Ishikawa (cell line): ENCODE measurements at regions not wholly inside any gene's neighbourhood (a gene's known extent, or its start where the extent isn't known, plus 50 kb on each side); places are given as distances from the start of the nearest gene placed in this dataset.
A peak's percentile ranks its signal among the peaks of the same experiment; 100 is the strongest.

Experiments
- CEBPB ChIP-seq: IDR thresholded peaks from 2 replicates; pipeline ENCODE4 v1.6.1; 2012
- CREB1 ChIP-seq: IDR thresholded peaks from 2 replicates; pipeline ENCODE4 v1.6.1; 2012; ENCODE audit warnings: low read depth
- EGR1 ChIP-seq: IDR thresholded peaks from 2 replicates; pipeline ENCODE4 v1.6.1; 2012
- EP300 ChIP-seq: IDR thresholded peaks from 2 replicates; pipeline ENCODE4 v1.6.1; 2012; ENCODE audit warnings: borderline replicate concordance
- FOXM1 ChIP-seq: IDR thresholded peaks from 2 replicates; pipeline ENCODE4 v1.6.1; 2012; ENCODE audit warnings: low read depth, borderline replicate concordance
- NFIC ChIP-seq: IDR thresholded peaks from 2 replicates; pipeline ENCODE4 v1.6.1; 2012
- RAD21 ChIP-seq: IDR thresholded peaks from 2 replicates; pipeline ENCODE4 v1.6.1; 2012; ENCODE audit warnings: low read depth
- TAF1 ChIP-seq: IDR thresholded peaks from 2 replicates; pipeline ENCODE4 v1.6.1; 2012; ENCODE audit warnings: low read depth, mild to moderate bottlenecking
- TCF12 ChIP-seq: IDR thresholded peaks from 2 replicates; pipeline ENCODE4 v1.6.1; 2012; ENCODE audit warnings: low read depth
- TEAD4 ChIP-seq: IDR thresholded peaks from 2 replicates; pipeline ENCODE4 v1.6.1; 2012
- YY1 ChIP-seq: IDR thresholded peaks from 2 replicates; pipeline ENCODE4 v1.6.1; 2012; ENCODE audit warnings: low read depth
- ZBTB7A ChIP-seq: IDR thresholded peaks from 2 replicates; pipeline ENCODE4 v1.6.1; 2012; ENCODE audit warnings: low read depth
- TF ChIP-seq, protein P1 (sequence below): IDR thresholded peaks from 2 replicates; pipeline ENCODE4 v1.6.1; 2012; ENCODE audit warnings: low read depth, mild to moderate bottlenecking
- TF ChIP-seq, protein P2 (sequence below): IDR thresholded peaks from 2 replicates; pipeline ENCODE4 v1.6.1; 2012
- TF ChIP-seq, protein P3 (sequence below): IDR thresholded peaks from 2 replicates; pipeline ENCODE4 v1.6.1; 2012

DNA sequence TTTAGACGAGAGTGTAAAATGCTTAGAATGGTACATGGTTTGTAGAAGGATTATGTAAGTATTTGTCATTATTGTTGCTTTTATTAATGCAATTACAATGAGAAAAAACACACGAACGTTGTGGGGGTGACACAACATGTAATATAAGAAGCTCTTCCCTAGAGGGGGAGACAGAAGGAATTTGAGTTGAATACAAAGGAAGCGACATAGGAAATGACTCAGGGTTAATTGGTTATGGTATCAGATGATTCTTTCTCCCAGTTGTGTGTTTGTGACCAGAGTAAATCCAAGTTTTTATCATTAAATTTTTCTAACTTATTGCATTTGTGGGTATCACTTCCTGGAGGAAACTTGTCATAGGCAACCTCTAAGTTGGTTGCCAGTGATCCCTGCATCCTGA, 625.6 kb upstream of the CDH2 start:
- TF ChIP-seq FOXM1 (no peak), EP300 (no peak), CREB1 (no peak), CEBPB (no peak), EGR1 (no peak), TEAD4 (no peak), RAD21 (no peak), ZBTB7A (no peak), TAF1 (no peak), NFIC (no peak), TCF12 (no peak)
- TF ChIP-seq, protein P1, sequence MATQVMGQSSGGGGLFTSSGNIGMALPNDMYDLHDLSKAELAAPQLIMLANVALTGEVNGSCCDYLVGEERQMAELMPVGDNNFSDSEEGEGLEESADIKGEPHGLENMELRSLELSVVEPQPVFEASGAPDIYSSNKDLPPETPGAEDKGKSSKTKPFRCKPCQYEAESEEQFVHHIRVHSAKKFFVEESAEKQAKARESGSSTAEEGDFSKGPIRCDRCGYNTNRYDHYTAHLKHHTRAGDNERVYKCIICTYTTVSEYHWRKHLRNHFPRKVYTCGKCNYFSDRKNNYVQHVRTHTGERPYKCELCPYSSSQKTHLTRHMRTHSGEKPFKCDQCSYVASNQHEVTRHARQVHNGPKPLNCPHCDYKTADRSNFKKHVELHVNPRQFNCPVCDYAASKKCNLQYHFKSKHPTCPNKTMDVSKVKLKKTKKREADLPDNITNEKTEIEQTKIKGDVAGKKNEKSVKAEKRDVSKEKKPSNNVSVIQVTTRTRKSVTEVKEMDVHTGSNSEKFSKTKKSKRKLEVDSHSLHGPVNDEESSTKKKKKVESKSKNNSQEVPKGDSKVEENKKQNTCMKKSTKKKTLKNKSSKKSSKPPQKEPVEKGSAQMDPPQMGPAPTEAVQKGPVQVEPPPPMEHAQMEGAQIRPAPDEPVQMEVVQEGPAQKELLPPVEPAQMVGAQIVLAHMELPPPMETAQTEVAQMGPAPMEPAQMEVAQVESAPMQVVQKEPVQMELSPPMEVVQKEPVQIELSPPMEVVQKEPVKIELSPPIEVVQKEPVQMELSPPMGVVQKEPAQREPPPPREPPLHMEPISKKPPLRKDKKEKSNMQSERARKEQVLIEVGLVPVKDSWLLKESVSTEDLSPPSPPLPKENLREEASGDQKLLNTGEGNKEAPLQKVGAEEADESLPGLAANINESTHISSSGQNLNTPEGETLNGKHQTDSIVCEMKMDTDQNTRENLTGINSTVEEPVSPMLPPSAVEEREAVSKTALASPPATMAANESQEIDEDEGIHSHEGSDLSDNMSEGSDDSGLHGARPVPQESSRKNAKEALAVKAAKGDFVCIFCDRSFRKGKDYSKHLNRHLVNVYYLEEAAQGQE: no peak
- TF ChIP-seq, protein P2, sequence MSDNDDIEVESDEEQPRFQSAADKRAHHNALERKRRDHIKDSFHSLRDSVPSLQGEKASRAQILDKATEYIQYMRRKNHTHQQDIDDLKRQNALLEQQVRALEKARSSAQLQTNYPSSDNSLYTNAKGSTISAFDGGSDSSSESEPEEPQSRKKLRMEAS: no peak
- TF ChIP-seq, protein P3, sequence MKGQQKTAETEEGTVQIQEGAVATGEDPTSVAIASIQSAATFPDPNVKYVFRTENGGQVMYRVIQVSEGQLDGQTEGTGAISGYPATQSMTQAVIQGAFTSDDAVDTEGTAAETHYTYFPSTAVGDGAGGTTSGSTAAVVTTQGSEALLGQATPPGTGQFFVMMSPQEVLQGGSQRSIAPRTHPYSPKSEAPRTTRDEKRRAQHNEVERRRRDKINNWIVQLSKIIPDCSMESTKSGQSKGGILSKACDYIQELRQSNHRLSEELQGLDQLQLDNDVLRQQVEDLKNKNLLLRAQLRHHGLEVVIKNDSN: no peak

DNA sequence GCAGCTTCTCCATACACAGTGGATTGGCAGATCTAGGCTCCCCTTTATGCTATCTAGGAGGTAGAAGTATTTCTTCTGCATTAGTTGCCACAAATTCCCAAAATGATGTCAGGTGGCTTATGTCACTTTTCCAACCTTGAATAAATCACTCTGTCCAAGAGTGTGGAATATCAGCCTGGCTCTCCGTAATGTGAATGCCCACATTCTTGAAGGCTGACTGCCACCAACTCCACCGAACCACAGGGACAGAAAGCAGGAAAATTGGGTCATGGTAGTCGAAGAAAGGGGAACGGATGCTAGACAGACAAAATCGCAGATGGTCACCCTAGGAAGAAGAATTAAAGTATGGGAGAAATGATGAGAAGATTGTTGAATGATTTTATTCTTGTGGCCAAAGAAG, 624.9 kb upstream of the CDH2 start:
- no peak for TF ChIP-seq EGR1
- TF ChIP-seq TCF12: no peak
- no peak for TF ChIP-seq RAD21
- no peak for TF ChIP-seq ZBTB7A
- TF ChIP-seq TAF1: no peak
- no peak for TF ChIP-seq CEBPB
- no peak for TF ChIP-seq TEAD4
- no peak for TF ChIP-seq EP300
- no peak for TF ChIP-seq FOXM1

DNA sequence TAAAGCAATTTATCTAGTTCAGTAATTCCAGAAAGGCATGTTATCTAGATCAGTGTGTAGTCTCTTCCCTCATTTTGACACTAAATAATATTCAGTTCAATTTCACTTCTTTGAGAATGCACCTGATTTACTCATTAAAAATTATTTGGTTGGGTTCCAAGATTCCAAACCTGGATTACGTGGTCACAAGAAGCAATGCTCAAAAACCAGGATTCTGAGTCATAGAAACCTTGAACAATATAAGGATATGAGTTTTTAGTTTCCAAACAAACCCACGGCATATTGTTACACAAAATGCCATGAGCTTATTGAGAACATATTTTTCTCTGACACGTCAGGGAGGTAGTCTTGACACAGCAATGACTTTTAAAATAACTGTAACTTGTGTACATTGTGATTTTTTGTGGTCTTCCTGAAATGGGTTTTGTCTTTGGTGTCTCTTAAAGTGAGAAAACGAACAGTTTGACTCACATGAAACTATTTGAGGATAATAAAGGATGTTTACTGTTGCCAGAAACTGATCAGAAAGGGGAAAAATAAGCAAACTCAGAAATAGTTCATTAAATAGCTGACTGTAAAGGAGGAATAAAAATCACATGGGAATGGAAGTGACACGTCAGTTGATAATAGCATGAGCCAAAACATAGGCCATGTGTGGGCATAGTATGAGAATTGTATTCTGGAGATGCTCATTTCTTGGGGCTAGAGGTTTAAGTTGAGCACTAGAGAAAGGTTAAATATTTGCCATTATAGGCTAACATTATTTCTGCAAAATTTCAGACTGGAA, 617.7 kb upstream of the CDH2 start:
- TF ChIP-seq, protein P2: no peak
- TF ChIP-seq, protein P1: no peak
- TF ChIP-seq TAF1 (no peak), ZBTB7A (no peak), CREB1 (no peak; the same call in 1 of the 2 replicates), RAD21 (no peak), FOXM1 (peak; percentile 65; the same call in 1 of the 2 replicates), TCF12 (peak; percentile 38; the same call in 1 of the 2 replicates), CEBPB (no peak), EGR1 (no peak), NFIC (peak; percentile 59; the same call in 1 of the 2 replicates), YY1 (no peak), TEAD4 (no peak; the same call in 1 of the 2 replicates), EP300 (peak; percentile 49; the same call in 1 of the 2 replicates)
- TF ChIP-seq, protein P3: no peak

DNA sequence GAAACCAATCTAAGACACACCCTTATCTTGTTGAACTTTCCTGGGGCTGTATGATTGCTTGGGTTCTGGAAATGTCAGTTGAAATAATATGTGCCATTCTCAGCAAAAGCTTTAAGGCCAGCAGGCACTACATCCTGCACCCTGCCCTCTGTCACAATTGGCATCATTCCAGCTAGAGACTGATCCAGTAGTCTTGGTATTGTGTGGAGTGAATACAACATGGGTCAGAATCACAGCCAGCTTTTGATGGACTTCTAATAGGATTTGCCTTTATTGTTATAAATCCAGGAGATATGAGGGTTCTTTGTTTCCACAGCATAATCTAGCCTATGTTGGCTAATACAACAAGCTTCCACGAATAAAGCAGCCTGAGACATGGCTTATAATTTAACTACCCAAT, 617.0 kb upstream of the CDH2 start:
- TF ChIP-seq NFIC (peak; percentile 72), CREB1 (no peak)
- TF ChIP-seq, protein P1: no peak
